ENCODE measurements at regions not wholly inside any gene's neighbourhood (a gene's known extent, or its start where the extent isn't known, plus 50 kb on each side); places are given as distances from the start of the nearest gene placed in this dataset.

- Histone ChIP-seq H3K27ac (replicated peaks) (no peak overlapping the region), H3K4me3 (replicated peaks; ENCODE audit: insufficient read depth, low read length) (no peak overlapping the region), H3K27me3 (ENCODE audit: insufficient read depth, poor library complexity, severe bottlenecking) (peaks cover 14% of the 10 kb centered on the region)
- no peak for TF ChIP-seq POLR2AphosphoS5 (IDR thresholded peaks at IDR 0.05; ENCODE audit: low read depth)
- TF ChIP-seq, protein P1, sequence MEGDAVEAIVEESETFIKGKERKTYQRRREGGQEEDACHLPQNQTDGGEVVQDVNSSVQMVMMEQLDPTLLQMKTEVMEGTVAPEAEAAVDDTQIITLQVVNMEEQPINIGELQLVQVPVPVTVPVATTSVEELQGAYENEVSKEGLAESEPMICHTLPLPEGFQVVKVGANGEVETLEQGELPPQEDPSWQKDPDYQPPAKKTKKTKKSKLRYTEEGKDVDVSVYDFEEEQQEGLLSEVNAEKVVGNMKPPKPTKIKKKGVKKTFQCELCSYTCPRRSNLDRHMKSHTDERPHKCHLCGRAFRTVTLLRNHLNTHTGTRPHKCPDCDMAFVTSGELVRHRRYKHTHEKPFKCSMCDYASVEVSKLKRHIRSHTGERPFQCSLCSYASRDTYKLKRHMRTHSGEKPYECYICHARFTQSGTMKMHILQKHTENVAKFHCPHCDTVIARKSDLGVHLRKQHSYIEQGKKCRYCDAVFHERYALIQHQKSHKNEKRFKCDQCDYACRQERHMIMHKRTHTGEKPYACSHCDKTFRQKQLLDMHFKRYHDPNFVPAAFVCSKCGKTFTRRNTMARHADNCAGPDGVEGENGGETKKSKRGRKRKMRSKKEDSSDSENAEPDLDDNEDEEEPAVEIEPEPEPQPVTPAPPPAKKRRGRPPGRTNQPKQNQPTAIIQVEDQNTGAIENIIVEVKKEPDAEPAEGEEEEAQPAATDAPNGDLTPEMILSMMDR (IDR thresholded peaks at IDR 0.05; ENCODE audit: insufficient read depth, low read length) = no peak
- no peak for TF ChIP-seq SPI1 (IDR thresholded peaks at IDR 0.05; ENCODE audit: borderline replicate concordance, low read depth)
- no peak for TF ChIP-seq GABPA (IDR thresholded peaks at IDR 0.05; ENCODE audit: low read depth)
- TF ChIP-seq, protein P2, sequence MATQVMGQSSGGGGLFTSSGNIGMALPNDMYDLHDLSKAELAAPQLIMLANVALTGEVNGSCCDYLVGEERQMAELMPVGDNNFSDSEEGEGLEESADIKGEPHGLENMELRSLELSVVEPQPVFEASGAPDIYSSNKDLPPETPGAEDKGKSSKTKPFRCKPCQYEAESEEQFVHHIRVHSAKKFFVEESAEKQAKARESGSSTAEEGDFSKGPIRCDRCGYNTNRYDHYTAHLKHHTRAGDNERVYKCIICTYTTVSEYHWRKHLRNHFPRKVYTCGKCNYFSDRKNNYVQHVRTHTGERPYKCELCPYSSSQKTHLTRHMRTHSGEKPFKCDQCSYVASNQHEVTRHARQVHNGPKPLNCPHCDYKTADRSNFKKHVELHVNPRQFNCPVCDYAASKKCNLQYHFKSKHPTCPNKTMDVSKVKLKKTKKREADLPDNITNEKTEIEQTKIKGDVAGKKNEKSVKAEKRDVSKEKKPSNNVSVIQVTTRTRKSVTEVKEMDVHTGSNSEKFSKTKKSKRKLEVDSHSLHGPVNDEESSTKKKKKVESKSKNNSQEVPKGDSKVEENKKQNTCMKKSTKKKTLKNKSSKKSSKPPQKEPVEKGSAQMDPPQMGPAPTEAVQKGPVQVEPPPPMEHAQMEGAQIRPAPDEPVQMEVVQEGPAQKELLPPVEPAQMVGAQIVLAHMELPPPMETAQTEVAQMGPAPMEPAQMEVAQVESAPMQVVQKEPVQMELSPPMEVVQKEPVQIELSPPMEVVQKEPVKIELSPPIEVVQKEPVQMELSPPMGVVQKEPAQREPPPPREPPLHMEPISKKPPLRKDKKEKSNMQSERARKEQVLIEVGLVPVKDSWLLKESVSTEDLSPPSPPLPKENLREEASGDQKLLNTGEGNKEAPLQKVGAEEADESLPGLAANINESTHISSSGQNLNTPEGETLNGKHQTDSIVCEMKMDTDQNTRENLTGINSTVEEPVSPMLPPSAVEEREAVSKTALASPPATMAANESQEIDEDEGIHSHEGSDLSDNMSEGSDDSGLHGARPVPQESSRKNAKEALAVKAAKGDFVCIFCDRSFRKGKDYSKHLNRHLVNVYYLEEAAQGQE (IDR thresholded peaks at IDR 0.05; ENCODE audit: insufficient replicate concordance, low read depth) = no peak
- DNase-seq (ENCODE audit: low read depth in 1 of 2, low spot score in 1 of 2) = no peak
These were observed 178.3 kb upstream of the CCDC68 start for GRCh38 chr18:55137602-55138001.

- Histone ChIP-seq H3K27me3 (ENCODE audit: insufficient read depth, poor library complexity, severe bottlenecking) (peaks cover 14% of the 10 kb centered on the region), H3K4me3 (replicated peaks; ENCODE audit: insufficient read depth, low read length) (no peak overlapping the region), H3K27ac (replicated peaks) (no peak overlapping the region)
- no peak for DNase-seq (ENCODE audit: low read depth in 1 of 2, low spot score in 1 of 2)
- TF ChIP-seq GABPA (IDR thresholded peaks at IDR 0.05; ENCODE audit: low read depth) = no peak
- TF ChIP-seq, protein P2 (IDR thresholded peaks at IDR 0.05; ENCODE audit: insufficient replicate concordance, low read depth) = no peak
- TF ChIP-seq, protein P1 (IDR thresholded peaks at IDR 0.05; ENCODE audit: insufficient read depth, low read length) = no peak
These were observed 177.6 kb upstream of the CCDC68 start for GRCh38 chr18:55136864-55137263.

DNA sequence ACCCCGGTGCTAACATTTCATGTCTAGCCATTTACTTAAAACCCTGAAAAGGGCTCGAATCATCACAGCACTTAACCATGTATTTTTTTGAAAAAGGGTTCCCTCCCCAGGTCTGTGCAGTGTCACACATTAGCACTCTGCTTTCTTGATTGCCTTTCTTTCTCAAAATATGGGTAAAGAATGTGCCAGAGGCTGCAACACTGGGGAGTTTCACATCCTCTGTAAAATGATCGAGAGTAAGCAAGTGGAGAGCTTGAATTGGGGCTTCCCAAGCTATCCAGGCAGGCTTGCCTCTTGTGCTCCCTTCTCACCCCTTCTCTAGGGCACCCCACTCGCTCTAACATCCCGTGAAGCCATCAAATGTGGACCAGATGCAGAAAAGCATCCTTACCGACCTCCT lies 177.0 kb upstream of the CCDC68 start:
- DNase-seq (ENCODE audit: low read depth in 1 of 2, low spot score in 1 of 2) = no peak
- no peak overlapping the region for H3K27ac ChIP-seq (replicated peaks)
- no peak overlapping the region for H3K4me3 ChIP-seq (replicated peaks; ENCODE audit: insufficient read depth, low read length)
- peaks cover 14% of the 10 kb centered on the region for H3K27me3 ChIP-seq (ENCODE audit: insufficient read depth, poor library complexity, severe bottlenecking)
- no peak for TF ChIP-seq GABPA (IDR thresholded peaks at IDR 0.05; ENCODE audit: low read depth)
- TF ChIP-seq, protein P1 (IDR thresholded peaks at IDR 0.05; ENCODE audit: insufficient read depth, low read length) = no peak
- TF ChIP-seq, protein P2 (IDR thresholded peaks at IDR 0.05; ENCODE audit: insufficient replicate concordance, low read depth) = no peak
- no peak for TF ChIP-seq SPI1 (IDR thresholded peaks at IDR 0.05; ENCODE audit: borderline replicate concordance, low read depth)
- TF ChIP-seq POLR2AphosphoS5 (IDR thresholded peaks at IDR 0.05; ENCODE audit: low read depth) = no peak
